ENCODE measurements at regions not wholly inside any gene's neighbourhood (a gene's known extent, or its start where the extent isn't known, plus 50 kb on each side); places are given as distances from the start of the nearest gene placed in this dataset.
"Not testable (repeated sequence)": the region's sequence is repeated elsewhere in the genome, so short reads cannot be mapped to it uniquely, and the experiment has no call there.

GRCh38 chr1:221284028-221284427 lies 404.8 kb downstream of the HLX start:
- POLR2A ChIA-PET = no interaction called here
- H3K4me3 Mint-ChIP-seq = no peak overlapping the region
- H3K4me1 Mint-ChIP-seq = no peaks in the 10 kb centered on the region
- H3K27me3 ChIP-seq (replicated peaks in 1 of 2; ENCODE audit: control insufficient read depth in 2 of 2, extremely low read depth in 1 of 2, insufficient read depth in 2 of 2, low read length in 1 of 2) = no peaks in the 10 kb centered on the region
- DNase-seq (peak in 1 of 35 experiments; percentile 7), ATAC-seq (replicated peaks in 1 of 4) (no peak)
- H3K27ac ChIP-seq (ENCODE audit: low read length) = no peak overlapping the region
- no peaks in the 10 kb centered on the region for H3K9me3 ChIP-seq
- no peaks in the 10 kb centered on the region for H3K9me3 Mint-ChIP-seq
- peaks cover 8 to 17% of the 10 kb centered on the region in 2 donors for H3K27me3 Mint-ChIP-seq
- H3K27ac Mint-ChIP-seq = no peak overlapping the region
- CTCF ChIA-PET = no interaction called here
- H3K36me3 Mint-ChIP-seq = no peaks in the 10 kb centered on the region
- no peaks in the 10 kb centered on the region for H3K36me3 ChIP-seq (ENCODE audit: control insufficient read depth in 2 of 2, extremely low read depth in 1 of 2, insufficient read depth in 1 of 2, low read length in 1 of 2)
- no peak overlapping the region for H3K4me3 ChIP-seq (ENCODE audit: control insufficient read depth in 1 of 2, extremely low read depth in 1 of 2, low read length in 1 of 2)
- WGBS (ENCODE audit: insufficient coverage) = no CpG with 5 or more reads among the region's 1 CpG
- H3K4me1 ChIP-seq (ENCODE audit: control insufficient read depth in 1 of 2, extremely low read depth in 1 of 2, insufficient read depth in 2 of 2, low read length in 2 of 2) = no peaks in the 10 kb centered on the region

- DNase-seq; H3K27me3 ChIP-seq (replicated peaks in 1 of 2; ENCODE audit: control insufficient read depth in 2 of 2, extremely low read depth in 1 of 2, insufficient read depth in 2 of 2, low read length in 1 of 2); H3K4me1 Mint-ChIP-seq; ATAC-seq (replicated peaks in 1 of 4); H3K36me3 ChIP-seq (ENCODE audit: control insufficient read depth in 2 of 2, extremely low read depth in 1 of 2, insufficient read depth in 1 of 2, low read length in 1 of 2); H3K4me1 ChIP-seq (ENCODE audit: control insufficient read depth in 1 of 2, extremely low read depth in 1 of 2, insufficient read depth in 2 of 2, low read length in 2 of 2); POLR2A ChIA-PET; H3K27ac ChIP-seq (ENCODE audit: low read length); H3K4me3 Mint-ChIP-seq; H3K9me3 Mint-ChIP-seq; H3K9me3 ChIP-seq; H3K4me3 ChIP-seq (ENCODE audit: control insufficient read depth in 1 of 2, extremely low read depth in 1 of 2, low read length in 1 of 2); CTCF ChIA-PET; H3K27ac Mint-ChIP-seq; H3K36me3 Mint-ChIP-seq: not testable (repeated sequence)
- H3K27me3 Mint-ChIP-seq = peaks cover 8 to 19% of the 10 kb centered on the region in 2 donors
- 92% methylated on average over 9 of the region's 14 CpGs for WGBS (ENCODE audit: insufficient coverage)
Measured at GRCh38 chr1:221284991-221285390, 405.7 kb downstream of the HLX start.

GRCh38 chr1:221285458-221286210 lies 406.4 kb downstream of the HLX start:
- H3K4me3 ChIP-seq (ENCODE audit: control insufficient read depth in 1 of 2, extremely low read depth in 1 of 2, low read length in 1 of 2); H3K27ac ChIP-seq (ENCODE audit: low read length); H3K9me3 ChIP-seq; H3K4me1 Mint-ChIP-seq; H3K9me3 Mint-ChIP-seq; H3K36me3 Mint-ChIP-seq; H3K4me3 Mint-ChIP-seq; H3K4me1 ChIP-seq (ENCODE audit: control insufficient read depth in 1 of 2, extremely low read depth in 1 of 2, insufficient read depth in 2 of 2, low read length in 2 of 2); DNase-seq; H3K27me3 ChIP-seq (replicated peaks in 1 of 2; ENCODE audit: control insufficient read depth in 2 of 2, extremely low read depth in 1 of 2, insufficient read depth in 2 of 2, low read length in 1 of 2); POLR2A ChIA-PET; H3K36me3 ChIP-seq (ENCODE audit: control insufficient read depth in 2 of 2, extremely low read depth in 1 of 2, insufficient read depth in 1 of 2, low read length in 1 of 2); ATAC-seq (replicated peaks in 1 of 4); H3K27ac Mint-ChIP-seq: not testable (repeated sequence)
- H3K27me3 Mint-ChIP-seq = peaks cover 8 to 17% of the 10 kb centered on the region in 2 donors
- 89% methylated on average over 31 of the region's 45 CpGs for WGBS (ENCODE audit: insufficient coverage)
- CTCF ChIA-PET = interaction anchor here in 1 of 2 donors (0.5 kb wide), 1 partner anchor 18 kb away, joined by 3 read pairs; no protein-coding TSS in a partner anchor

GRCh38 chr1:221286399-221286798 lies 407.2 kb downstream of the HLX start:
- H3K4me1 Mint-ChIP-seq = no peaks in the 10 kb centered on the region
- DNase-seq (no peak), ATAC-seq (replicated peaks in 1 of 4) (no peak)
- CTCF ChIA-PET = interaction anchor here (0.5 to 0.7 kb wide), 2 partner anchors 17 to 50 kb away, joined by 3 read pairs; no protein-coding TSS in a partner anchor
- Histone ChIP-seq H3K4me3 (ENCODE audit: control insufficient read depth in 1 of 2, extremely low read depth in 1 of 2, low read length in 1 of 2) (no peak overlapping the region), H3K27me3 (replicated peaks in 1 of 2; ENCODE audit: control insufficient read depth in 2 of 2, extremely low read depth in 1 of 2, insufficient read depth in 2 of 2, low read length in 1 of 2) (no peaks in the 10 kb centered on the region), H3K4me1 (ENCODE audit: control insufficient read depth in 1 of 2, extremely low read depth in 1 of 2, insufficient read depth in 2 of 2, low read length in 2 of 2) (no peaks in the 10 kb centered on the region), H3K27ac (ENCODE audit: low read length) (no peak overlapping the region), H3K9me3 (no peaks in the 10 kb centered on the region), H3K36me3 (ENCODE audit: control insufficient read depth in 2 of 2, extremely low read depth in 1 of 2, insufficient read depth in 1 of 2, low read length in 1 of 2) (no peaks in the 10 kb centered on the region)
- peaks cover 8 to 17% of the 10 kb centered on the region in 2 donors for H3K27me3 Mint-ChIP-seq
- POLR2A ChIA-PET = no interaction called here
- no peak overlapping the region for H3K4me3 Mint-ChIP-seq
- H3K9me3 Mint-ChIP-seq = no peaks in the 10 kb centered on the region
- no CpG with 5 or more reads among the region's 1 CpG for WGBS (ENCODE audit: insufficient coverage)
- no peaks in the 10 kb centered on the region for H3K36me3 Mint-ChIP-seq
- no peak overlapping the region for H3K27ac Mint-ChIP-seq

GRCh38 chr1:221289103-221289502 lies 409.9 kb downstream of the HLX start:
- no peaks in the 10 kb centered on the region for H3K36me3 ChIP-seq (ENCODE audit: control insufficient read depth in 2 of 2, extremely low read depth in 1 of 2, insufficient read depth in 1 of 2, low read length in 1 of 2)
- Mint-ChIP-seq H3K4me1 (no peaks in the 10 kb centered on the region), H3K36me3 (no peaks in the 10 kb centered on the region), H3K9me3 (no peaks in the 10 kb centered on the region), H3K4me3 (no peak overlapping the region), H3K27me3 (peaks cover 0 to 4% of the 10 kb centered on the region in 2 donors), H3K27ac (no peak overlapping the region)
- H3K4me3 ChIP-seq (ENCODE audit: control insufficient read depth in 1 of 2, extremely low read depth in 1 of 2, low read length in 1 of 2) = no peak overlapping the region
- POLR2A ChIA-PET = no interaction called here
- no peaks in the 10 kb centered on the region for H3K9me3 ChIP-seq
- H3K27me3 ChIP-seq (replicated peaks in 1 of 2; ENCODE audit: control insufficient read depth in 2 of 2, extremely low read depth in 1 of 2, insufficient read depth in 2 of 2, low read length in 1 of 2) = no peaks in the 10 kb centered on the region
- CTCF ChIA-PET = no interaction called here
- 80% methylated on average over 1 of the region's 2 CpGs for WGBS (ENCODE audit: insufficient coverage)
- DNase-seq = no peak
- H3K27ac ChIP-seq (ENCODE audit: low read length) = no peak overlapping the region
- no peak for ATAC-seq (replicated peaks in 1 of 4)
- H3K4me1 ChIP-seq (ENCODE audit: control insufficient read depth in 1 of 2, extremely low read depth in 1 of 2, insufficient read depth in 2 of 2, low read length in 2 of 2) = no peaks in the 10 kb centered on the region

GRCh38 chr1:221290669-221291068 lies 411.4 kb downstream of the HLX start:
- POLR2A ChIA-PET = no interaction called here
- no peak overlapping the region for H3K27ac Mint-ChIP-seq
- no peak overlapping the region for H3K4me3 Mint-ChIP-seq
- DNase-seq = no peak
- no peaks in the 10 kb centered on the region for H3K36me3 Mint-ChIP-seq
- no peaks in the 10 kb centered on the region for H3K36me3 ChIP-seq (ENCODE audit: control insufficient read depth in 2 of 2, extremely low read depth in 1 of 2, insufficient read depth in 1 of 2, low read length in 1 of 2)
- H3K27me3 Mint-ChIP-seq = peaks cover 0 to 4% of the 10 kb centered on the region in 2 donors
- CTCF ChIA-PET = interaction anchor here in 1 of 2 donors (0.7 kb wide), 1 partner anchor 201 kb away, joined by 4 read pairs; no protein-coding TSS in a partner anchor
- no peaks in the 10 kb centered on the region for H3K27me3 ChIP-seq (replicated peaks in 1 of 2; ENCODE audit: control insufficient read depth in 2 of 2, extremely low read depth in 1 of 2, insufficient read depth in 2 of 2, low read length in 1 of 2)
- no peaks in the 10 kb centered on the region for H3K9me3 Mint-ChIP-seq
- no peak overlapping the region for H3K4me3 ChIP-seq (ENCODE audit: control insufficient read depth in 1 of 2, extremely low read depth in 1 of 2, low read length in 1 of 2)
- H3K27ac ChIP-seq (ENCODE audit: low read length) = no peak overlapping the region
- H3K9me3 ChIP-seq = no peaks in the 10 kb centered on the region
- ATAC-seq (replicated peaks in 1 of 4) = no peak
- no peaks in the 10 kb centered on the region for H3K4me1 ChIP-seq (ENCODE audit: control insufficient read depth in 1 of 2, extremely low read depth in 1 of 2, insufficient read depth in 2 of 2, low read length in 2 of 2)
- H3K4me1 Mint-ChIP-seq = no peaks in the 10 kb centered on the region
- no CpG with 5 or more reads among the region's 4 CpGs for WGBS (ENCODE audit: insufficient coverage)
